ENCODE measurements at regions not wholly inside any gene's neighbourhood (a gene's known extent, or its start where the extent isn't known, plus 50 kb on each side); places are given as distances from the start of the nearest gene placed in this dataset.

DNA sequence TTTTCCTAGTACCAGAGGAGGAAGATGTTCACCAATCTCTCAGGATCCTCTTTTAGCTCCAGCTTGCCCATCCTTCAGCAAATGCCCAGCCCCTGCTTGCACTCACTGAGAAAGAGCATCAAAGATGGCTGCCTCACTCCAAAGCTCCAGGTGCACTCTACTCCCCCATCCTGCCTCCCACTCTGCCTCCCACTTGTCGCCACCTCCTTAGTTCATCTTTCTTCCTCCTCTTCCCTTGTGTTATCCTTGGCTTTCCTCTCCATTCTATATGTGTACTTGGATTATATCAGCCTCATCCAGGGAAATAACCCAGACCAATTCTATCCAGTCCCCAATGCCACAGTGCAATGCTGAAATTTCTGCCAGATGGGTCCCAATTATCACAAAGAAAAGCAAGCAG lies 87.1 kb upstream of the CPLX2 start:
- Histone ChIP-seq H3K4me3 (ENCODE audit: low read depth, low read length) (no peak overlapping the region), H3K27me3 (ENCODE audit: control insufficient read depth, insufficient read depth, low read length) (peaks cover 9% of the 10 kb centered on the region), H3K27ac (ENCODE audit: insufficient read depth, low read length, poor library complexity, severe bottlenecking) (no peak overlapping the region), H3K4me1 (ENCODE audit: control insufficient read depth, insufficient read depth, low read length, poor library complexity, severe bottlenecking) (no peaks in the 10 kb centered on the region), H3K9me3 (ENCODE audit: control insufficient read depth in 2 of 2, low read length in 2 of 2) (no peaks in the 10 kb centered on the region), H3K36me3 (ENCODE audit: control insufficient read depth, insufficient read depth, low read length) (no peaks in the 10 kb centered on the region)
- Mint-ChIP-seq H3K27me3 (peaks cover 26% of the 10 kb centered on the region), H3K4me3 (no peak overlapping the region), H3K27ac (no peak overlapping the region), H3K4me1 (no peaks in the 10 kb centered on the region), H3K36me3 (no peaks in the 10 kb centered on the region), H3K9me3 (peaks cover 0 to 4% (median 0%) of the 10 kb centered on the region in 7 donors)
- no peak for ATAC-seq (ENCODE audit: low read depth in 2 of 2)
- no peak for DNase-seq

DNA sequence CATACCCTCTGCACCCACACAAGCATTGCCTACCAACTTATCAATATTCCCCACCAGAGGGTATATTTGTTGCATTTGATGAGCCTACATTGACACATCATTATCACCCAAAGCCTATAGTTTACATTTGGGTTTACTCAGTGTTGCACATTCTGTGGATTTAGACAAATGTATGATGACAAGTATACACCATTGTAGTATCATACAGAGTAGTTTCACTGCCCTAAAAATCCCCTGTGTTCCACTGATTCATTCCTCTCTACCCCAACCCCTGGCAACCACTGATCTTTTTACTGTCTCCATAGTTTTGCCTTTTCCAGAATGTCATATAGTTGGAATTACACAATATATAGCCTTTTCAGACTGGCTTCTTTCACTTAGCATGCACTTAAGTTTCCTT lies 85.7 kb upstream of the CPLX2 start:
- Histone ChIP-seq H3K9me3 (ENCODE audit: control insufficient read depth in 2 of 2, low read length in 2 of 2) (no peaks in the 10 kb centered on the region), H3K4me1 (ENCODE audit: control insufficient read depth, insufficient read depth, low read length, poor library complexity, severe bottlenecking) (no peaks in the 10 kb centered on the region), H3K36me3 (ENCODE audit: control insufficient read depth, insufficient read depth, low read length) (no peaks in the 10 kb centered on the region), H3K27me3 (ENCODE audit: control insufficient read depth, insufficient read depth, low read length) (peaks cover 4% of the 10 kb centered on the region), H3K4me3 (ENCODE audit: low read depth, low read length) (no peak overlapping the region), H3K27ac (ENCODE audit: insufficient read depth, low read length, poor library complexity, severe bottlenecking) (no peak overlapping the region)
- H3K4me3 Mint-ChIP-seq, result no peak overlapping the region
- no peak for ATAC-seq (ENCODE audit: low read depth in 2 of 2)
- no peaks in the 10 kb centered on the region for H3K4me1 Mint-ChIP-seq
- H3K27ac Mint-ChIP-seq, result no peak overlapping the region
- no peak for DNase-seq
- no peaks in the 10 kb centered on the region for H3K36me3 Mint-ChIP-seq
- H3K9me3 Mint-ChIP-seq, result peaks cover 0 to 4% (median 3%) of the 10 kb centered on the region in 7 donors
- H3K27me3 Mint-ChIP-seq, result peaks cover 23% of the 10 kb centered on the region

- DNase-seq (no peak), ATAC-seq (ENCODE audit: low read depth in 2 of 2) (no peak)
- Histone ChIP-seq H3K27me3 (ENCODE audit: control insufficient read depth, insufficient read depth, low read length) (peaks cover 13% of the 10 kb centered on the region), H3K27ac (ENCODE audit: insufficient read depth, low read length, poor library complexity, severe bottlenecking) (no peak overlapping the region), H3K4me1 (ENCODE audit: control insufficient read depth, insufficient read depth, low read length, poor library complexity, severe bottlenecking) (no peaks in the 10 kb centered on the region), H3K4me3 (ENCODE audit: low read depth, low read length) (no peak overlapping the region), H3K9me3 (ENCODE audit: control insufficient read depth in 2 of 2, low read length in 2 of 2) (no peaks in the 10 kb centered on the region), H3K36me3 (ENCODE audit: control insufficient read depth, insufficient read depth, low read length) (no peaks in the 10 kb centered on the region)
- no peaks in the 10 kb centered on the region for H3K36me3 Mint-ChIP-seq
- peaks cover 34% of the 10 kb centered on the region for H3K27me3 Mint-ChIP-seq
- no peak overlapping the region for H3K4me3 Mint-ChIP-seq
- H3K4me1 Mint-ChIP-seq, result no peaks in the 10 kb centered on the region
- H3K9me3 Mint-ChIP-seq, result peaks cover 0 to 4% (median 1%) of the 10 kb centered on the region in 7 donors
- no peak overlapping the region for H3K27ac Mint-ChIP-seq
Measured at GRCh38 chr5:175788155-175788787, 83.1 kb upstream of the CPLX2 start.

GRCh38 chr5:175789670-175790069 lies 81.7 kb upstream of the CPLX2 start:
- DNase-seq, result no peak
- no peaks in the 10 kb centered on the region for H3K36me3 ChIP-seq (ENCODE audit: control insufficient read depth, insufficient read depth, low read length)
- H3K4me3 ChIP-seq (ENCODE audit: low read depth, low read length), result no peak overlapping the region
- Mint-ChIP-seq H3K27ac (no peak overlapping the region), H3K4me3 (no peak overlapping the region), H3K36me3 (no peaks in the 10 kb centered on the region), H3K27me3 (peaks cover 43% of the 10 kb centered on the region), H3K9me3 (peaks cover 0 to 4% (median 1%) of the 10 kb centered on the region in 7 donors), H3K4me1 (no peaks in the 10 kb centered on the region)
- ATAC-seq (ENCODE audit: low read depth in 2 of 2), result no peak
- no peak overlapping the region for H3K27ac ChIP-seq (ENCODE audit: insufficient read depth, low read length, poor library complexity, severe bottlenecking)
- peaks cover 24% of the 10 kb centered on the region for H3K27me3 ChIP-seq (ENCODE audit: control insufficient read depth, insufficient read depth, low read length)
- no peaks in the 10 kb centered on the region for H3K4me1 ChIP-seq (ENCODE audit: control insufficient read depth, insufficient read depth, low read length, poor library complexity, severe bottlenecking)
- no peaks in the 10 kb centered on the region for H3K9me3 ChIP-seq (ENCODE audit: control insufficient read depth in 2 of 2, low read length in 2 of 2)

DNA sequence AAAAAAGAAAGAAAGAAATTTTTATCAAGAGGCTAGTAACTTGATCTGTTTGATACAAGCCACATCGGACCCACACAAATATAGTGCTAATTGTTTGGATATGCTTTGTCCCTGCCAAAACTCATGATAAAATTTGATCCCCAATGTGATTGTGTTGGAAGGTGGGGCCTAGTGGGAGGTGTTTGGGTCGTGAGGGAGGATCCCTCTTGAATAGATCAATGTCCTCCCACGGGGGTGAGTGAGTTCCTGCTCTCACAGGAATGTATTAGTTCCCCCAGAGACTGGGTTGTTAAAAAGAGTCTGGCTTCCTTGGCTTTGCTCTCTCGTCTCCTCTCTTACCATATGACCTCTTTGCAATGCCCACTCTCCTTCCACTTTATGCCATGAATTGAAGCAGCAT lies 80.6 kb upstream of the CPLX2 start:
- H3K4me3 Mint-ChIP-seq, result no peak overlapping the region

DNA sequence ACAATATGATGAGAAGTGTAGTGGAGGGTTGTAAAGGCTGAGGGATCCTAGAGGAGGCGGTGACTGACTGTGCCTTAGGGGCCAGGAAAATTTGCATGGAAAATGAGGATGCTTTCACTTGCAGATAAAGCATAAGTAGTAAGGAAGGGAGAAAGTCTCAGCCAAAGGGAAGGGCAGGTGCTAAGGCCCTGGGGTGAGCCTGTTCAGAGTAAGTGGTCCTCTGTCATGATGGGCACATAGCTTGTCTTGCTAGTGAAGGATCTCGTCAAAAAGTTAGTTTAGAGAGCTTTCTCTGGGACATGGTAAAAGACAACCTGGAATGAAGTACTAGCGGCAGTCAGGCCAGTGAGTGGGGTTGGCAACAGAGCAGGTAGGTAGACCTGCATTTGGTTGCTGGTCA lies 75.4 kb upstream of the CPLX2 start:
- H3K4me3 ChIP-seq (ENCODE audit: low read depth, low read length), result no peak overlapping the region
- no peak overlapping the region for H3K27ac ChIP-seq (ENCODE audit: insufficient read depth, low read length, poor library complexity, severe bottlenecking)
- Mint-ChIP-seq H3K9me3 (peaks cover 0 to 18% (median 5%) of the 10 kb centered on the region in 7 donors), H3K27me3 (peaks cover 72% of the 10 kb centered on the region), H3K27ac (no peak overlapping the region), H3K4me3 (peak overlapping the region in 1 of 4 donors; percentile 6), H3K36me3 (peaks cover 3% of the 10 kb centered on the region), H3K4me1 (peaks cover 0 to 17% (median 4%) of the 10 kb centered on the region in 4 donors)
- ATAC-seq (ENCODE audit: low read depth in 2 of 2) (no peak), DNase-seq (no peak)
- no peaks in the 10 kb centered on the region for H3K9me3 ChIP-seq (ENCODE audit: control insufficient read depth in 2 of 2, low read length in 2 of 2)
- peaks cover 50% of the 10 kb centered on the region for H3K27me3 ChIP-seq (ENCODE audit: control insufficient read depth, insufficient read depth, low read length)
- no peaks in the 10 kb centered on the region for H3K36me3 ChIP-seq (ENCODE audit: control insufficient read depth, insufficient read depth, low read length)
- peaks cover 9% of the 10 kb centered on the region for H3K4me1 ChIP-seq (ENCODE audit: control insufficient read depth, insufficient read depth, low read length, poor library complexity, severe bottlenecking)

More for the DNA sequence above, 80.6 kb upstream of the CPLX2 start:
- H3K4me1 ChIP-seq (ENCODE audit: control insufficient read depth, insufficient read depth, low read length, poor library complexity, severe bottlenecking), result no peaks in the 10 kb centered on the region
- peaks cover 53% of the 10 kb centered on the region for H3K27me3 Mint-ChIP-seq
- DNase-seq, result no peak
- no peaks in the 10 kb centered on the region for H3K36me3 ChIP-seq (ENCODE audit: control insufficient read depth, insufficient read depth, low read length)
- H3K27ac ChIP-seq (ENCODE audit: insufficient read depth, low read length, poor library complexity, severe bottlenecking), result no peak overlapping the region
- H3K27me3 ChIP-seq (ENCODE audit: control insufficient read depth, insufficient read depth, low read length), result peaks cover 24% of the 10 kb centered on the region
- no peaks in the 10 kb centered on the region for H3K9me3 ChIP-seq (ENCODE audit: control insufficient read depth in 2 of 2, low read length in 2 of 2)
- peaks cover under 1 to 8% (median 2%) of the 10 kb centered on the region in 7 donors for H3K9me3 Mint-ChIP-seq
- ATAC-seq (ENCODE audit: low read depth in 2 of 2), result no peak
- peaks cover 0 to 2% (median 0%) of the 10 kb centered on the region in 4 donors for H3K4me1 Mint-ChIP-seq
- peaks cover under 1% of the 10 kb centered on the region for H3K36me3 Mint-ChIP-seq
- no peak overlapping the region for H3K27ac Mint-ChIP-seq
- H3K4me3 ChIP-seq (ENCODE audit: low read depth, low read length), result no peak overlapping the region

- no peak overlapping the region for H3K27ac Mint-ChIP-seq
- H3K36me3 Mint-ChIP-seq, result peaks cover 3% of the 10 kb centered on the region
- no peak overlapping the region for H3K4me3 ChIP-seq (ENCODE audit: low read depth, low read length)
- no peaks in the 10 kb centered on the region for H3K9me3 ChIP-seq (ENCODE audit: control insufficient read depth in 2 of 2, low read length in 2 of 2)
- H3K27me3 ChIP-seq (ENCODE audit: control insufficient read depth, insufficient read depth, low read length), result peaks cover 48% of the 10 kb centered on the region
- no peak overlapping the region for H3K4me3 Mint-ChIP-seq
- H3K36me3 ChIP-seq (ENCODE audit: control insufficient read depth, insufficient read depth, low read length), result no peaks in the 10 kb centered on the region
- peaks cover 0 to 20% (median 5%) of the 10 kb centered on the region in 7 donors for H3K9me3 Mint-ChIP-seq
- no peak overlapping the region for H3K27ac ChIP-seq (ENCODE audit: insufficient read depth, low read length, poor library complexity, severe bottlenecking)
- peak; percentile 51 to 80 (median 72) for DNase-seq
- H3K4me1 Mint-ChIP-seq, result peaks cover 0 to 17% (median 4%) of the 10 kb centered on the region in 4 donors
- peak; percentile 87 to 94 for ATAC-seq (ENCODE audit: low read depth in 2 of 2)
- peaks cover 9% of the 10 kb centered on the region for H3K4me1 ChIP-seq (ENCODE audit: control insufficient read depth, insufficient read depth, low read length, poor library complexity, severe bottlenecking)
- H3K27me3 Mint-ChIP-seq, result peaks cover 78% of the 10 kb centered on the region
Measured at GRCh38 chr5:175796536-175797499, 74.6 kb upstream of the CPLX2 start.
